DLD1 (cell line): ENCODE measurements at regions not wholly inside any gene's neighbourhood (a gene's known extent, or its start where the extent isn't known, plus 50 kb on each side); places are given as distances from the start of the nearest gene placed in this dataset.
"Not testable (repeated sequence)": the region's sequence is repeated elsewhere in the genome, so short reads cannot be mapped to it uniquely, and the experiment has no call there.

Experiments used
- in situ Hi-C: cut with HindIII; loops from 2 replicates; pipeline ENCODE4 v1.10.0; 2017; ENCODE audit warnings: low sequenced_read_pairs

- in situ Hi-C loops, result no loop called here
Measured at GRCh38 chr5:62791059-62791458, 212.4 kb downstream of the LRRC70 start.

- in situ Hi-C loops, result no loop called here
Measured at GRCh38 chr5:62790348-62790747, 211.7 kb downstream of the LRRC70 start.

- in situ Hi-C loops, result loop anchor here (10.0 kb wide), 1 partner anchor 321 kb away; no protein-coding TSS in a partner anchor
Measured at GRCh38 chr5:62786099-62786498, 207.5 kb downstream of the LRRC70 start.

GRCh38 chr5:62785588-62785987, 207.0 kb downstream of the LRRC70 start:
- in situ Hi-C loops, result loop anchor here (10.0 kb wide), 1 partner anchor 321 kb away; no protein-coding TSS in a partner anchor

DNA sequence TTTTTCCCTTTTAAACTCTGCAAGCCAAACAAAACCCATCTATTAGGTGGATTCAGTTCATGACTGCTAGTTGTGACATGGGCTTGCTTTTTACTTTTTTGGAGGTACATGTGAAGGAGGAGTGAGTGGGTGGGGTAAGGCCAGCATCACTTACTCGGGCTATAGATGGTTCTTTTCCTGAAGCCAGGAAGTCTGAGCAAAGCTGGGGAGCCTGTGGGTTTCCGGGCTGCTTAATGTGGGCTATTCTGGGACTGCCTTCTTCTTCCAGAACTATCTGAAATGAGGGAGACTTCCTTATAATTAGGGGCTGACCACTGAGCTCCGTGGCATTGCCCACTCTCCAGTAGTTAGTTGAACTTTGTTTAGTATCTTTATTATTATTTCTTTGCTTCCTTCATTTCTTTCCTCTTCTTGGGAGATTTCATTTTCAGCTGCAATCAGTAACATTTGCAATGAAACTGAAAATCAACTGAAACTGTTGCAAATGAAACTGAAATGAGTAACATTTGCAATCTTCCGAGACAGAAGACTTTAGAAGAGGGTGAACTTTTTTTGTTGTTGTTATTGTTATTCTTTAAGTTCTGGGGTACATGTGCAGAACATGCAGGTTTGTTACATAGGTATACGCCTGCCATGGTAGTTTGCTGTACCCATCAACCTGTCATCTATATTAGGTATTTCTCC, 204.9 kb downstream of the LRRC70 start:
- in situ Hi-C loops, result loop anchor here (10.0 kb wide), 1 partner anchor 319 kb away; no protein-coding TSS in a partner anchor

GRCh38 chr5:62780888-62781287, 202.3 kb downstream of the LRRC70 start:
- in situ Hi-C loops, result loop anchor here (10.0 kb wide), 1 partner anchor 316 kb away; no protein-coding TSS in a partner anchor

DNA sequence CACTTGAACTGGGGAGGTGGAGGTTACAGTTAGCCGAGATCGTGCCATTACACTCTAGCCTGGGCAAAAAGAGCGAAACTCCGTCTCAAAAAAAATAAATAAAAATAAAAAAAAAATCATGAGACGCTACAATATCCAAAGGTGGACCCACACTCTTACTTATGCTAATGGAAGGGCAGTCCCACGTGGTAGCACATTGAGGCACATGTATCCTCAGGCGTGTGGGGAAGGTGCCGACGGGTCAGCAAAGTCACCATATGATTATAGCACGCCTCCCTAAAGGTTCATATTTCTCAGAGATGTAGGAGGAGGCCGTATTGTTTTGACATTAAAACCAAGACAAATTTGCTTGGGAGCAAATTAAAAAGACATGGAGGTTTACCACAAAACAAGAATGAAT, 201.6 kb downstream of the LRRC70 start:
- in situ Hi-C loops, result loop anchor here (10.0 kb wide), 1 partner anchor 315 kb away; no protein-coding TSS in a partner anchor

- in situ Hi-C loops, result no loop called here
Measured at GRCh38 chr5:62779010-62779422, 200.4 kb downstream of the LRRC70 start.

DNA sequence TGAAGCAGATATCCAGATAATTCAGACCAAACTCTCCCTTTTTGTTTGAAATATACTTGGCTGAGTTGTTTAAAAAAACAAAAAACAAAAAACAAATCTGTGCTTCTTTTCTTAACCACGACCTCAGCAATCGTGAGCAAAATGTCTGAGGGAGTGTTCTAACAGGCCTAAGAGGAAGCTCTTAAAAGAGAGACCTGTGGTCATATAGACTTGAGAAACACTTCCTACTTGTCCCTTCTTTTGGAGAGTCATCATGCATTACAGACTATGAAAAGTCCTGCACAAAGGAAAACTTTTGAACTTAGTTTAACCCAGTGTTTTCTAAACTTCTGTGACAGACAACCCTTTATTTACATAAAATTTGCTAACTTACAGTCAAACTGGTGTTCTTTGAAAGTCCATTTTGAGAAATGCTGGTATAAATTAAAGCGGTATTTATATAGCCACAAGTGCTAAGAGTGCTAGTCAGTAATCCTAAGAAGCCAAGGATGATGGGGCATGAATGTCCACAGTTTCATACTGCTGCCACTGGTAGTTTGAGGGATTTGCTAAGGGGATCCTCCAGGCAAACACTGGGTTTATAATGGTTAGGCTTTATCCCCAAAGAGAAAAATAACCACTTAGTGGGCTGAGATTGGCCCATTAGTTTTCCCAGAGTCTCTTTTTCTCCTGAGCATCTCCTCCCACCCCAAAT, 199.8 kb downstream of the LRRC70 start:
- in situ Hi-C loops, result no loop called here

GRCh38 chr5:62777081-62777480, 198.5 kb downstream of the LRRC70 start:
- in situ Hi-C loops, result not testable (repeated sequence)

GRCh38 chr5:62776592-62776991, 198.0 kb downstream of the LRRC70 start:
- in situ Hi-C loops, result not testable (repeated sequence)

GRCh38 chr5:62773460-62773859, 194.8 kb downstream of the LRRC70 start:
- in situ Hi-C loops, result no loop called here

- in situ Hi-C loops, result no loop called here
Measured at GRCh38 chr5:62771341-62771740, 192.7 kb downstream of the LRRC70 start.

GRCh38 chr5:62767650-62768049, 189.0 kb downstream of the LRRC70 start:
- in situ Hi-C loops, result no loop called here

GRCh38 chr5:62767077-62767476, 188.5 kb downstream of the LRRC70 start:
- in situ Hi-C loops, result no loop called here

GRCh38 chr5:62762503-62762902, 183.9 kb downstream of the LRRC70 start:
- in situ Hi-C loops, result no loop called here

GRCh38 chr5:62757686-62758085, 179.1 kb downstream of the LRRC70 start:
- in situ Hi-C loops, result not testable (repeated sequence)

DNA sequence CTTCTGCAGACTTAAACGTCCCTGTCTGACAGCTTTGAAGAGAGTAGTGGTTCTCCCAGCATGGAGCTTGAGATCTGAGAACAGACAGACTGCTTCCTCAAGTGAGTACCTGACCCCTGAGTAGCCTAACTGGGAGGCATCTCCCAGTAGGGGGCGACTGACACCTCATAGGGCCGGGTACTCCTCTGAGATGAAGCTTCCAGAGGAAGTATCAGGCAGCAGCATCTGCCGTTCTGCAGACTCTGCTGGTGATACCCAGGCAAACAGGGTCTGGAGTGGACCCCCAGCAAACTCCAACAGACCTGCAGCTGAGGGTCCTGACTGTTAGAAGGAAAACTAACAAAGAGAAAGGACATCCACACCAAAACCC, 174.4 kb downstream of the LRRC70 start:
- in situ Hi-C loops, result not testable (repeated sequence)

DNA sequence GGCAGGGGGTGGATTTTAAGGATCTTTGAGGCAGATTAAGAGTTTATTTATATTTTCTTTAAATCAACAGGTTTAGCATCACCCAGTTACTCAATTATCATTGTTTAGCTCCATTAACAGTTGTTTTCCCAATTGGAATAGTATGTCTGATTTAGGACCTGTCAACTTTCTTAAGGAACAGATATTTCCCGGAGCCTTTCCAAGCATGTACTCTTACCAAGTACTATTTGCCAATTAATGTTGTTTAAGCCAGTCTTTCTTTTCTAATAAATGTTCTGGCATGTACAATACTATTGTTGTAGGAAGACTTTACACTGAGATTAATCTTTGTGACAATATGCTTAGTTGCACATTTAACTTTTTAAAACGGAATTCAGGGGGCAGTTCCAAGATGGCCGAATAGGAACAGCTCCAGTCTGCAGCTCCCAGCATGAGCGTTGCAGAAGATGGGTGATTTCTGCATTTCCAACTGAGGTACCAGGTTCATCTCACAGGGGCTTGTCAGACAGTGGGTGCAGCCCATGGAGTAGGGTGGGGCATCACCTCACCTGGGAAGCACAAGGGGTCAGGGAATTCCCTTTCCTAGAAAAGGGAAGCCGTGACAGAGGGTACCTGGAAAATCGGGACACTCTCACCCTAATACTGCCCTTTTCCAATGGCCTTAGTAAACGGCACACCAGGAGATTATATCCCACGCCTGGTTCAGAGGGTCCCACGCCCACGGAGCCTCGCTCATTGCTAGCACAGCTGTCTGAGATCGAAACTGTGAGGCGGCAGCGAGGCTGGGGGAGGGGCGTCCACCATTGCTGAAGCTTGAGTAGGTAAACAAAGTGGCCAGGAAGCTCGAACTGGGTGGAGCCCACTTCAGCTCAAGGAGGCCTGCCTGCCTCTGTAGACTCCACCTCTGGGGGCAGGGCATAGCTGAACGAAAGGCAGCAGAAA, 173.7 kb downstream of the LRRC70 start:
- in situ Hi-C loops, result not testable (repeated sequence)

DNA sequence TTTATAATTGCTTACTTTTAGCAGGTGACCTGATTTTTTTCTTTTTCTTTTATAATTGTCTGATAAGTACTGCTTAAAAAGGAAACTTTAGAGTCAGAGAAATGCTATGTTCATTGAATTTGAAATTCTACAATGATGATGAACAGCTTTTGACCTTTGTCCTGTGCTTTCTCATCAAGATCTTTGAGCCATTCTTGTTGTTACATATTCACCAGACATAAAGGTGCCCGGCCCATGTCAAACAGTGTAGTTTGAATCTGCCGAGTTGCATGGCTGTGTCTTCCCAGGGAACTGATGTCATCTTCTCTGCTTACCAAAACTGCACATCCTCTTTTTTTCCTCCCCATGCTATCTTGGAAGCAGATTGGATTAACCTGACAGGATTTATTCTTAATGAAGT, 163.6 kb downstream of the LRRC70 start:
- in situ Hi-C loops, result no loop called here

DNA sequence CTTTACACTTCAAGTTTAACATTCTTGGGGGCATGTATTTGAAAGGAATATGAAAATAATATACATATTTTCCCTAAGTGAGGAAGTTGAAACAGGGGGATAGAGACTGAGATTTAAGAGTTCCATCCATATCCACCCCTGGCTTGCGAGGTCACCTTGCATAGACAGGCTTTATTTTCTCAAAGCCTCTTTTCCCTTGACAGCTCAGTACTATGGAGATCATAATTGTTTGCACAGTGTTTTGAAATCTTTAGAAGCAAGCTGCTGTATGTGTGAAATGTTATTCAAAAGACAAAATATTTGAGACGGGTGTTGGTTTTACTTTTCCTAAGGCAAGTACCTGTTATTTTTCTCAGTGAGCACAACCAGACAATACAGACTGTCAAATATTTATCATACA, 163.1 kb downstream of the LRRC70 start:
- in situ Hi-C loops, result no loop called here
